OCI-LY3 (cell line): ENCODE measurements at regions not wholly inside any gene's neighbourhood (a gene's known extent, or its start where the extent isn't known, plus 50 kb on each side); places are given as distances from the start of the nearest gene placed in this dataset.

Source experiments
- H2AFZ ChIP-seq: fragments of 200-600, 300-600 bp; shearing (Covaris generic); 2 replicates; pipeline ENCODE4 v1.6.0; 2014; ENCODE audit warnings: antibody characterized with exemption, low read depth, low read length
- H3K27ac ChIP-seq: fragments of 200-600, 300-600 bp; sonication (generic); 2 replicates; pipeline ENCODE4 v1.5.1; 2014; ENCODE audit warnings: mild to moderate bottlenecking, low read length, moderate library complexity, mixed read lengths
- H3K27me3 ChIP-seq: fragments of 200-600, 300-600 bp; sonication (generic); 2 replicates; pipeline ENCODE4 v1.6.1; 2014; ENCODE audit warnings: low read depth, low read length, mixed read lengths
- H3K36me3 ChIP-seq: fragments of 200-600, 300-600 bp; sonication (generic); replicated peaks from 2 replicates; pipeline ENCODE3; 2014; ENCODE audit warnings: low read depth, low read length, mixed read lengths
- H3K4me1 ChIP-seq: fragments of 300-600, 200-600 bp; sonication (generic); 2 replicates; pipeline ENCODE4 v1.6.1; 2014; ENCODE audit warnings: low read length, mixed read lengths
- H3K4me2 ChIP-seq: fragments of 200-600, 300-600 bp; sonication (generic); 2 replicates; pipeline ENCODE4 v1.6.1; 2014; ENCODE audit warnings: low read length, mixed read lengths
- H3K4me3 ChIP-seq: fragments of 300-600, 200-600 bp; sonication (generic); 2 replicates; pipeline ENCODE4 v1.5.1; 2014; ENCODE audit warnings: antibody characterized with exemption, mild to moderate bottlenecking, low read length, moderate library complexity
- H3K79me2 ChIP-seq: fragments of 300-600, 200-600 bp; shearing (Covaris generic); 2 replicates; pipeline ENCODE4 v1.6.1; 2014; ENCODE audit warnings: mild to moderate bottlenecking, low read length, mixed read lengths
- H3K9ac ChIP-seq: fragments of 300-600, 200-600 bp; shearing (Covaris generic); 2 replicates; pipeline ENCODE4 v1.6.0; 2014; ENCODE audit warnings: mild to moderate bottlenecking, low read length, moderate library complexity
- H3K9me3 ChIP-seq: fragments of 200-600, 300-600 bp; shearing (Covaris generic); 2 replicates; pipeline ENCODE4 v1.6.1; 2014; ENCODE audit warnings: low read length, mixed read lengths; ENCODE audit not compliant: insufficient read depth
- H4K20me1 ChIP-seq: fragments of 200-600, 300-600 bp; sonication (generic); 2 replicates; pipeline ENCODE4 v1.6.1; 2016; ENCODE audit warnings: low read length, mixed read lengths; ENCODE audit not compliant: insufficient read depth
- EZH2phosphoT487 ChIP-seq: fragments of 200-600 bp; shearing (Covaris generic); IDR thresholded peaks from 2 replicates; pipeline ENCODE4 v1.6.1; 2018; ENCODE audit warnings: antibody characterized with exemption, mixed run types, low read depth
- TF ChIP-seq, protein P1 (sequence below): fragments of 200-600, 300-600 bp; sonication (generic); IDR thresholded peaks from 2 replicates; pipeline ENCODE4 v1.5.1; 2014; ENCODE audit warnings: antibody characterized with exemption, low read length, low read depth

DNA sequence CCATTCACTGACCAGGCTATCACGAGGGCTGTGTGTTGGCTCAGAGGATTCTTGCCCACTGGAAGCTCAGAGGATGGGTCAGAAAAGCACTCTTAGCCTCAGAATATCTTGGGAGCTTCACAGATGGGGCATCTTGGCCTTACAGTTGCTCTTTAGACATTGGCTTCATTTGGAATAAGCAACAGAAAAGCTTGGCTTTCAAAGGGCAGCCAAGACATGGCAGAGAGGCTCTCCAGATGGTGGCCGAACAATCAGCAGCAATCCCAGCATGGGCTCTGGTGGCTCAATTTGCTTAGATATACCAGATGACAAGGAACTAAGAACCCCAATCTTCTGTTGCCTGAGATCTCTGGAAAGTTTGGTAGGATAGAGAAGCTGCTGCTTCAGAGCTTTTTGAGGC, 446.2 kb downstream of the ADRA2A start:
- Histone ChIP-seq H3K4me2 (no peak overlapping the region), H3K27me3 (no peaks in the 10 kb centered on the region), H3K9ac (no peak overlapping the region), H2AFZ (no peak overlapping the region), H3K79me2 (no peaks in the 10 kb centered on the region), H3K36me3 (no peaks in the 10 kb centered on the region), H3K4me1 (no peaks in the 10 kb centered on the region), H3K9me3 (no peaks in the 10 kb centered on the region), H4K20me1 (no peaks in the 10 kb centered on the region), H3K4me3 (no peak overlapping the region), H3K27ac (no peak overlapping the region)
- TF ChIP-seq, protein P1, sequence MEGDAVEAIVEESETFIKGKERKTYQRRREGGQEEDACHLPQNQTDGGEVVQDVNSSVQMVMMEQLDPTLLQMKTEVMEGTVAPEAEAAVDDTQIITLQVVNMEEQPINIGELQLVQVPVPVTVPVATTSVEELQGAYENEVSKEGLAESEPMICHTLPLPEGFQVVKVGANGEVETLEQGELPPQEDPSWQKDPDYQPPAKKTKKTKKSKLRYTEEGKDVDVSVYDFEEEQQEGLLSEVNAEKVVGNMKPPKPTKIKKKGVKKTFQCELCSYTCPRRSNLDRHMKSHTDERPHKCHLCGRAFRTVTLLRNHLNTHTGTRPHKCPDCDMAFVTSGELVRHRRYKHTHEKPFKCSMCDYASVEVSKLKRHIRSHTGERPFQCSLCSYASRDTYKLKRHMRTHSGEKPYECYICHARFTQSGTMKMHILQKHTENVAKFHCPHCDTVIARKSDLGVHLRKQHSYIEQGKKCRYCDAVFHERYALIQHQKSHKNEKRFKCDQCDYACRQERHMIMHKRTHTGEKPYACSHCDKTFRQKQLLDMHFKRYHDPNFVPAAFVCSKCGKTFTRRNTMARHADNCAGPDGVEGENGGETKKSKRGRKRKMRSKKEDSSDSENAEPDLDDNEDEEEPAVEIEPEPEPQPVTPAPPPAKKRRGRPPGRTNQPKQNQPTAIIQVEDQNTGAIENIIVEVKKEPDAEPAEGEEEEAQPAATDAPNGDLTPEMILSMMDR: no peak
- TF ChIP-seq EZH2phosphoT487: no peak

DNA sequence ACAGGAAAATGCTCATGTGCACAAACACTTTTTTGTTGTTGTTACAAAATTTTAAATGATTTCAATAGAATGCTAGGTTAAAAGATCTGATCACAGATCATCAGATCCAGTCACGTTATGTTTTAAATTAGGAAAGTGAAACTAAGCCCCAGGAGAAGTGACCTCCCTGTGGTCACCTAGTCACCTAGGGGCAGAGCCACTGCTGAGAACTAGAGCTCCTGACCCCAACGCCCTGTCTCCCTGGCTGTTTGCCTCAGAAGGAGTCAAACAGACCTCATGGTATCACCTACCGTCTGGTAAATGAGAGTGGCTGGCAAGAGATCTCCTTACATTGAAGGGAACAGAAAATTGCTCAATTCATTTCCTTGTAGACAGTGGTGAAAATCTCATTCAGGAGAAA, 447.3 kb downstream of the ADRA2A start:
- Histone ChIP-seq H3K36me3 (no peaks in the 10 kb centered on the region), H3K4me1 (no peaks in the 10 kb centered on the region), H4K20me1 (no peaks in the 10 kb centered on the region), H3K79me2 (no peaks in the 10 kb centered on the region), H2AFZ (no peak overlapping the region), H3K4me2 (no peak overlapping the region), H3K27me3 (no peaks in the 10 kb centered on the region), H3K9ac (no peak overlapping the region), H3K9me3 (no peaks in the 10 kb centered on the region), H3K4me3 (no peak overlapping the region), H3K27ac (no peak overlapping the region)
- TF ChIP-seq EZH2phosphoT487: no peak
- TF ChIP-seq, protein P1: no peak

DNA sequence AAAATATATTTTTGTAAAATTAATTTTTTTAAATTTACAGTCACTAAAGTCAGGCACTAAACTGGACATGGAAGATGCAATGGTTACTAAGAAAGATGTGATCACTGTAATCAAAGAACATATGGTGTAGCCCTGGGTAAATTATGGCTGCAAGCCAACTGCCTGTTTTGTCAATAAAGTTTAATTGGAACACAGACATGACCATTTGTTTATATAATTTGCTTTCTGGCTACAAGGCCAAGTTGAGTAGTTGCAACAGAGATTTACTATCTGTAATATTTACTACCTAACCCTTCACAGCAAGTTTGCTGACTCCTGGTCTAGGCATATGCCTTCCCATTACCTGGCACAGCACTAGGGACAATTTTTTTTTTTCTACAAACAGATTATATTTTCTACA, 448.9 kb downstream of the ADRA2A start:
- no peaks in the 10 kb centered on the region for H3K27me3 ChIP-seq
- H3K4me3 ChIP-seq: no peak overlapping the region
- TF ChIP-seq EZH2phosphoT487: no peak
- TF ChIP-seq, protein P1: no peak
- H3K27ac ChIP-seq: no peak overlapping the region
- no peaks in the 10 kb centered on the region for H4K20me1 ChIP-seq
- H3K9me3 ChIP-seq: no peaks in the 10 kb centered on the region
- no peak overlapping the region for H3K4me2 ChIP-seq
- no peaks in the 10 kb centered on the region for H3K36me3 ChIP-seq
- no peak overlapping the region for H3K9ac ChIP-seq
- no peaks in the 10 kb centered on the region for H3K79me2 ChIP-seq
- H3K4me1 ChIP-seq: no peaks in the 10 kb centered on the region
- H2AFZ ChIP-seq: no peak overlapping the region

DNA sequence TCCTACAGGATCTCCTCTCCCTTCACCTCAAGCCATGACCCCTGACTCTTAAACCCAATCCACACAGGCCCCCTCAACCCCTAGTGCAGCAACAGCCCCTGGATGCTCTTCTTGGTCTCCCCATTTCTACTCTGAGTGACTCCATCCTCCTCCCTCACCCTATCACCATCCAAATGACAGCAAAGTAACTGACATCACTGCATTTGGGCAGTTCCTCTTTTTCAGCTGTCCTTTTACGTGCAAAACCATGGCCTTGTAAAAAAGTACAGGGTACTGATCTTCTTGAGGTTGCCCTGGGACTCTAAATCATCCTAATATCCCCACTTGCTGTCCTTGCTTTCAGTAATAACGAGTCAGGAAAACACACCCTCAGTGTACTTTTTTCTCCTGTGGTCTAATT, 454.9 kb downstream of the ADRA2A start:
- H2AFZ ChIP-seq: no peak overlapping the region
- no peaks in the 10 kb centered on the region for H3K79me2 ChIP-seq
- no peaks in the 10 kb centered on the region for H4K20me1 ChIP-seq
- H3K9ac ChIP-seq: no peak overlapping the region
- no peaks in the 10 kb centered on the region for H3K9me3 ChIP-seq
- no peak for TF ChIP-seq EZH2phosphoT487
- TF ChIP-seq, protein P1: no peak
- no peak overlapping the region for H3K27ac ChIP-seq
- no peak overlapping the region for H3K4me2 ChIP-seq
- no peak overlapping the region for H3K4me3 ChIP-seq
- H3K36me3 ChIP-seq: no peaks in the 10 kb centered on the region
- no peaks in the 10 kb centered on the region for H3K27me3 ChIP-seq
- no peaks in the 10 kb centered on the region for H3K4me1 ChIP-seq
